ENCODE measurements at regions not wholly inside any gene's neighbourhood (a gene's known extent, or its start where the extent isn't known, plus 50 kb on each side); places are given as distances from the start of the nearest gene placed in this dataset.

- no peak for DNase-seq
Measured at GRCh38 chr5:67283275-67283987, 86.8 kb upstream of the CD180 start.

- no peak for DNase-seq
Measured at GRCh38 chr5:67281874-67282273, 85.3 kb upstream of the CD180 start.

- no peak for DNase-seq
Measured at GRCh38 chr5:67273689-67274356, 77.2 kb upstream of the CD180 start.

GRCh38 chr5:67272453-67273130 is 76.0 kb upstream of the CD180 start:
- DNase-seq, result no peak

- DNase-seq, result no peak
Measured at GRCh38 chr5:67268231-67269021, 71.8 kb upstream of the CD180 start.

- DNase-seq, result no peak
Measured at GRCh38 chr5:67267512-67268216, 71.1 kb upstream of the CD180 start.

- DNase-seq, result no peak
Measured at GRCh38 chr5:67266654-67267350, 70.2 kb upstream of the CD180 start.

- no peak for DNase-seq
Measured at GRCh38 chr5:67265951-67266350, 69.4 kb upstream of the CD180 start.

- DNase-seq, result no peak
Measured at GRCh38 chr5:67263656-67264408, 67.2 kb upstream of the CD180 start.

GRCh38 chr5:67262956-67263355 is 66.4 kb upstream of the CD180 start:
- DNase-seq, result no peak

- DNase-seq, result no peak
Measured at GRCh38 chr5:67262206-67262605, 65.6 kb upstream of the CD180 start.

- DNase-seq, result no peak
Measured at GRCh38 chr5:67259548-67260215, 63.1 kb upstream of the CD180 start.

GRCh38 chr5:67257500-67257899 is 60.9 kb upstream of the CD180 start:
- no peak for DNase-seq

- DNase-seq, result no peak
Measured at GRCh38 chr5:67257077-67257476, 60.5 kb upstream of the CD180 start.

GRCh38 chr5:67255881-67256280 is 59.3 kb upstream of the CD180 start:
- no peak for DNase-seq

GRCh38 chr5:67253911-67254310 is 57.3 kb upstream of the CD180 start:
- DNase-seq, result peak; percentile 14

GRCh38 chr5:67249590-67249895 is 52.9 kb upstream of the CD180 start:
- DNase-seq, result no peak

- DNase-seq, result no peak
Measured at GRCh38 chr5:67248703-67249589, 52.3 kb upstream of the CD180 start.

GRCh38 chr5:67246546-67247268 is 50.1 kb upstream of the CD180 start:
- DNase-seq, result no peak
